ENCODE measurements at regions not wholly inside any gene's neighbourhood (a gene's known extent, or its start where the extent isn't known, plus 50 kb on each side); places are given as distances from the start of the nearest gene placed in this dataset.

DNA sequence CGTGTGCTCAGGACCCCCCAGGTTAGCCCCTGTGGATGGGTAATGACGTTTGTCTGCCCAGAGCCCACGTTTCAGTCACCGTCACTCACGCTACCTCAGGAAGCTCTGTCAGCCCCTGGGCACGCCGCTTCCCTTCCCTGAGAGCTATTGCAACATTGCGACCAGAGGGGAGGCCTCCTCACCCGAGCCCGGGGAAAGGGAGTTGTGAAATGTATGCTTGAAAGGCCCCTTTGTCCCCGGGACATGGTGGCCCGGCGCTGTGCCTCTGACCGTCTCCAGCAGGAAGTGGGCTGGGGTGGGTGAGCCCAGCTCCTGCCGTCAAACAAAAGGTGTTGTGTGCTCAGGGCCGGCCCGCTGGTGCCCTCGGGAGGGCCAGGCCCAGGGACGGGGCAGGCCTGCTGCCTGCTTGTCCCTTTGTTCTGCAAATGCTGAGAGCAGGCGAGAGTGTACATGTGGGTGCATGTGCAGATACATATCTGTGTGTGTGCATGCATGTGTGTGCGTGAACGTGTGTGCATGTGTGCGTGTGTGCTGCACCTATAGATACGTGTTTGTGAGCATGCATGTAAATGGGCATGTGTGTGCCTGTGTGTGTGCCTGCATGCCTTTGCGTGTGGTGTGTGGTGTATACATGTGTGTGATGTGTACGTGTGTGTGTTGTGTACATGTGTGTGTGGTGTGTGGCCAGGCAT is 1125.0 kb downstream of the BRD1 start:
- intact Hi-C loops (cut with micrococcal nuclease), result no loop called here
- no peak for TF ChIP-seq EZH2phosphoT487 (IDR thresholded peaks at IDR 0.05; ENCODE audit: borderline replicate concordance, low read length)
- no peak for TF ChIP-seq EZH2 (IDR thresholded peaks at IDR 0.05; ENCODE audit: low read length, unreplicated experiment)
- TF ChIP-seq, protein P1, sequence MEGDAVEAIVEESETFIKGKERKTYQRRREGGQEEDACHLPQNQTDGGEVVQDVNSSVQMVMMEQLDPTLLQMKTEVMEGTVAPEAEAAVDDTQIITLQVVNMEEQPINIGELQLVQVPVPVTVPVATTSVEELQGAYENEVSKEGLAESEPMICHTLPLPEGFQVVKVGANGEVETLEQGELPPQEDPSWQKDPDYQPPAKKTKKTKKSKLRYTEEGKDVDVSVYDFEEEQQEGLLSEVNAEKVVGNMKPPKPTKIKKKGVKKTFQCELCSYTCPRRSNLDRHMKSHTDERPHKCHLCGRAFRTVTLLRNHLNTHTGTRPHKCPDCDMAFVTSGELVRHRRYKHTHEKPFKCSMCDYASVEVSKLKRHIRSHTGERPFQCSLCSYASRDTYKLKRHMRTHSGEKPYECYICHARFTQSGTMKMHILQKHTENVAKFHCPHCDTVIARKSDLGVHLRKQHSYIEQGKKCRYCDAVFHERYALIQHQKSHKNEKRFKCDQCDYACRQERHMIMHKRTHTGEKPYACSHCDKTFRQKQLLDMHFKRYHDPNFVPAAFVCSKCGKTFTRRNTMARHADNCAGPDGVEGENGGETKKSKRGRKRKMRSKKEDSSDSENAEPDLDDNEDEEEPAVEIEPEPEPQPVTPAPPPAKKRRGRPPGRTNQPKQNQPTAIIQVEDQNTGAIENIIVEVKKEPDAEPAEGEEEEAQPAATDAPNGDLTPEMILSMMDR (conservative IDR thresholded peaks at IDR 0.05; ENCODE audit: low read depth, low read length), result no peak
- no peak overlapping the region for H3K27ac ChIP-seq (ENCODE audit: low read length)
- BruUV-seq (replicated peaks), result no TSS peak
- H3K9me3 ChIP-seq (ENCODE audit: low read length), result no peaks in the 10 kb centered on the region
- no peaks in the 10 kb centered on the region for H3K36me3 ChIP-seq (ENCODE audit: low read depth, low read length)
- no peak for ATAC-seq
- H3K4me1 ChIP-seq (ENCODE audit: insufficient read depth, low read length), result no peaks in the 10 kb centered on the region
- H4K20me1 ChIP-seq (ENCODE audit: low read length), result no peaks in the 10 kb centered on the region
- H3K79me2 ChIP-seq (ENCODE audit: low read length), result no peaks in the 10 kb centered on the region
- H3K9me2 ChIP-seq (replicated peaks; ENCODE audit: low read length), result no peaks in the 10 kb centered on the region
- no peak overlapping the region for H3K9ac ChIP-seq (ENCODE audit: low read length)
- CTCF ChIA-PET, result no interaction called here
- no peak overlapping the region for H2AFZ ChIP-seq (ENCODE audit: low read length)
- no peaks in the 10 kb centered on the region for H3K27me3 ChIP-seq (ENCODE audit: low read length)
- no peak overlapping the region for H3K4me2 ChIP-seq (ENCODE audit: low read length)
- no peak overlapping the region for H3K4me3 ChIP-seq (ENCODE audit: low read length)
- H3F3A ChIP-seq (ENCODE audit: low read length, unreplicated experiment), result no peaks in the 10 kb centered on the region
- POLR2A ChIA-PET (ENCODE audit: unreplicated experiment), result no interaction called here
- no peak for DNase-seq

DNA sequence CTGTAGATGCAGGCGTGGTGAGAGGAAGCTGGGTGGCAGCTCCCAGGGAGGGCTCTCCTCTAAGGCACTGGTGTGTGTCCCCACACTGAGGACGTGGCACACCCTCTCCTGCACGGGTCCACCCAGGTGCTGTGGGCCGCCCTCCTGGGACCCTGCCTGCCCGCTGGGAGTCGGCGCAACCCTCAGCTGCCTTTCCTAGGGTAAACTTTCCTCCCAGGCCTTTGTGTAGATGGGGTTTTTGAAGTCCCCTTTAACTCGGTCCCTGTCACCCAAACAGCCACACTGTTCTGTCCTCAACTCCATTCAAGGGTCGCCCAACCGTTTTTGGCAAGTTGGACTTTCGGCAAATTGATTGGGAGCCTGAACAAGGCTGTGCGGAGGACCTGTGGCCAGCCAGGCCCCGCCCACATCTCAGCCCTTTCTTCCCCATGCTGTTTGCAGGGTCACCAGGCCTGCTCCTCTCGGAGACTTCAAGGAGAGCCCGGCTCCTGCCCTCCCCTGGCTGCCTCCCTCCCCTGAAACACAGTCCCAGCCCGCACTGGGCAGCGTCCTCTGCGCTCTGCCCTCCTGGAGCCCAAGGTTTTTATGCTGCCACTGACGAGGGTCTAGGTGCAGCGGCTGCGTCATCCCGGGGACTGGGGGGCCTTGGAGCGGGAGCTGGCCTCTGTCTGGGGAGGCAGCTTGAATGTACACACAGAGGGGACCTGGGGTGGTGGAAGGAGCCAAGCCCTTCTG is 1126.2 kb downstream of the BRD1 start:
- Histone ChIP-seq H3K4me1 (ENCODE audit: insufficient read depth, low read length) (no peaks in the 10 kb centered on the region), H3K79me2 (ENCODE audit: low read length) (no peaks in the 10 kb centered on the region), H2AFZ (ENCODE audit: low read length) (no peak overlapping the region), H3F3A (ENCODE audit: low read length, unreplicated experiment) (no peaks in the 10 kb centered on the region), H3K27me3 (ENCODE audit: low read length) (no peaks in the 10 kb centered on the region), H4K20me1 (ENCODE audit: low read length) (no peaks in the 10 kb centered on the region), H3K9me2 (replicated peaks; ENCODE audit: low read length) (no peaks in the 10 kb centered on the region), H3K36me3 (ENCODE audit: low read depth, low read length) (no peaks in the 10 kb centered on the region), H3K4me3 (ENCODE audit: low read length) (no peak overlapping the region), H3K9ac (ENCODE audit: low read length) (no peak overlapping the region), H3K27ac (ENCODE audit: low read length) (no peak overlapping the region), H3K9me3 (ENCODE audit: low read length) (no peaks in the 10 kb centered on the region), H3K4me2 (ENCODE audit: low read length) (no peak overlapping the region)
- intact Hi-C loops (cut with micrococcal nuclease), result no loop called here
- ChIA-PET POLR2A (ENCODE audit: unreplicated experiment) (no interaction called here), CTCF (no interaction called here)
- TF ChIP-seq, protein P1 (conservative IDR thresholded peaks at IDR 0.05; ENCODE audit: low read depth, low read length), result no peak
- TF ChIP-seq EZH2 (IDR thresholded peaks at IDR 0.05; ENCODE audit: low read length, unreplicated experiment) (no peak), EZH2phosphoT487 (IDR thresholded peaks at IDR 0.05; ENCODE audit: borderline replicate concordance, low read length) (no peak)
- ATAC-seq (no peak), DNase-seq (no peak)
- BruUV-seq (replicated peaks), result no TSS peak

Data from PC-3 (cell line).